Calu3 (cell line): ENCODE measurements at regions not wholly inside any gene's neighbourhood (a gene's known extent, or its start where the extent isn't known, plus 50 kb on each side); places are given as distances from the start of the nearest gene placed in this dataset.
"Not testable (repeated sequence)": the region's sequence is repeated elsewhere in the genome, so short reads cannot be mapped to it uniquely, and the experiment has no call there.

ENCODE experiments used
- BruUV-seq: library from RNA; stranded (reverse); fragments of 400-500 nt; replicated peaks from 2 replicates; lab custom pipeline; 2021; lab: Mats Ljungman, UMichigan
- CTCF ChIA-PET: fragments of 300-600 bp; sonication (Branson Sonifier 250); formaldehyde crosslinking; loops from one replicate; lab custom pipeline; 2022; ENCODE audit warnings: antibody characterized with exemption; lab: Charles Lee
- DNase-seq: peaks from one replicate; pipeline ENCODE4 v3.0.0; 2022
- H3K27ac Mint-ChIP-seq: one replicate; pipeline ENCODE4 v1.8.0; 2022; ENCODE audit warnings: mixed read lengths; ENCODE audit not compliant: unreplicated experiment
- H3K27me3 Mint-ChIP-seq: one replicate; pipeline ENCODE4 v1.8.0; 2022; ENCODE audit warnings: mixed read lengths; ENCODE audit not compliant: unreplicated experiment
- H3K36me3 Mint-ChIP-seq: one replicate; pipeline ENCODE4 v1.8.0; 2022; ENCODE audit warnings: mild to moderate bottlenecking, moderate library complexity, mixed read lengths; ENCODE audit not compliant: insufficient read depth, unreplicated experiment
- H3K4me1 Mint-ChIP-seq: one replicate; pipeline ENCODE4 v1.8.0; 2022; ENCODE audit warnings: mild to moderate bottlenecking, low read depth, mixed read lengths; ENCODE audit not compliant: unreplicated experiment
- H3K4me3 Mint-ChIP-seq: one replicate; pipeline ENCODE4 v1.8.0; 2022; ENCODE audit warnings: mild to moderate bottlenecking, low read depth, moderate library complexity, mixed read lengths; ENCODE audit not compliant: unreplicated experiment
- H3K9me3 Mint-ChIP-seq: one replicate; pipeline ENCODE4 v1.8.0; 2022; ENCODE audit warnings: low read depth, mixed read lengths; ENCODE audit not compliant: unreplicated experiment
- CTCF ChIP-seq: fragments of 200-600 bp; IDR thresholded peaks from one replicate; pipeline ENCODE4 v1.8.0; 2022; ENCODE audit warnings: antibody characterized with exemption; ENCODE audit not compliant: unreplicated experiment
- intact Hi-C: fragments of 100-400 bp; cut with micrococcal nuclease; formaldehyde crosslinking; loops from one replicate; pipeline ENCODE4 v1.10.0; 2022; ENCODE audit not compliant: unreplicated experiment

- Mint-ChIP-seq H3K9me3 (peaks cover 10% of the 10 kb centered on the region), H3K27ac (no peak overlapping the region), H3K4me1 (no peaks in the 10 kb centered on the region), H3K36me3 (no peaks in the 10 kb centered on the region), H3K27me3 (no peaks in the 10 kb centered on the region), H3K4me3 (no peak overlapping the region)
- CTCF ChIA-PET, result no interaction called here
- no peak for TF ChIP-seq CTCF
- DNase-seq, result no peak
- intact Hi-C loops, result no loop called here
- no TSS peak for BruUV-seq
These were observed 142.3 kb downstream of the LAS1L start for GRCh38 chrX:65392284-65392683.

DNA sequence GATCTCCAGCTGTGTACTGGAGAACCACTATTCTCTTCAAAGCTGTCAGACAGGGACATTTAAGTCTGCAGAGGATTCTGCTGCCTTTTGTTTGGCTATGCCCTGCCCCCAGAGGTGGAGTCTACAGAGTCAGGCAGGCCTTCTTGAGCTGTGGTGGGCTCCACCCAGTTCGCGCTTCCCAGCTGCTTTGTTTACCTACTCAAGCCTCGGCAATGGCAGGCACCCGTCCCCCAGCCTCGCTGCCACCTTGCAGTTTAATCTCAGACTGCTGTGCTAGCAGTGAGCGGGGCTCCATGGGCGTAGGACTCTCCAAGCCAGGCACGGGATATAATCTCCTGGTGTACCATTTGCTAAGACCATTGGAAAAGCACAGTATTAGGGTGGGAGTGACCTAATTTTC lies 145.5 kb downstream of the LAS1L start:
- H3K4me1 Mint-ChIP-seq, H3K9me3 Mint-ChIP-seq, CTCF ChIA-PET, BruUV-seq, H3K4me3 Mint-ChIP-seq, H3K27me3 Mint-ChIP-seq, H3K36me3 Mint-ChIP-seq, DNase-seq, H3K27ac Mint-ChIP-seq, intact Hi-C loops: not testable (repeated sequence)
